Adipocyte (in vitro differentiated cells): ENCODE measurements at regions not wholly inside any gene's neighbourhood (a gene's known extent, or its start where the extent isn't known, plus 50 kb on each side); places are given as distances from the start of the nearest gene placed in this dataset.

Source experiments
- DNase-seq: peaks from one replicate; pipeline ENCODE4 v3.0.0-alpha.2; 2015; ENCODE audit warnings: low read depth
- H3K27me3 ChIP-seq: replicated peaks from 2 replicates; pipeline ENCODE4 v1.7.0; 2013; ENCODE audit warnings: mild to moderate bottlenecking, low read length, moderate library complexity; ENCODE audit not compliant: control insufficient read depth, insufficient read depth
- H3K36me3 ChIP-seq: 2 replicates; pipeline ENCODE4 v1.7.0; 2013; ENCODE audit warnings: low read length, mild to moderate bottlenecking, moderate library complexity; ENCODE audit not compliant: control insufficient read depth, insufficient read depth, severe bottlenecking
- H3K4me1 ChIP-seq: 2 replicates; pipeline ENCODE4 v1.7.0; 2013; ENCODE audit warnings: mild to moderate bottlenecking, low read length, moderate library complexity; ENCODE audit not compliant: control insufficient read depth, insufficient read depth
- H3K4me3 ChIP-seq: 2 replicates; pipeline ENCODE4 v1.7.0; 2013; ENCODE audit warnings: mild to moderate bottlenecking, low read length, moderate library complexity
- H3K9ac ChIP-seq: 2 replicates; pipeline ENCODE4 v1.7.0; 2013; ENCODE audit warnings: mild to moderate bottlenecking, low read length, moderate library complexity
- H3K9me3 ChIP-seq: 2 replicates; pipeline ENCODE4 v1.7.0; 2013; ENCODE audit warnings: mild to moderate bottlenecking, low read length, moderate library complexity; ENCODE audit not compliant: control insufficient read depth

DNA sequence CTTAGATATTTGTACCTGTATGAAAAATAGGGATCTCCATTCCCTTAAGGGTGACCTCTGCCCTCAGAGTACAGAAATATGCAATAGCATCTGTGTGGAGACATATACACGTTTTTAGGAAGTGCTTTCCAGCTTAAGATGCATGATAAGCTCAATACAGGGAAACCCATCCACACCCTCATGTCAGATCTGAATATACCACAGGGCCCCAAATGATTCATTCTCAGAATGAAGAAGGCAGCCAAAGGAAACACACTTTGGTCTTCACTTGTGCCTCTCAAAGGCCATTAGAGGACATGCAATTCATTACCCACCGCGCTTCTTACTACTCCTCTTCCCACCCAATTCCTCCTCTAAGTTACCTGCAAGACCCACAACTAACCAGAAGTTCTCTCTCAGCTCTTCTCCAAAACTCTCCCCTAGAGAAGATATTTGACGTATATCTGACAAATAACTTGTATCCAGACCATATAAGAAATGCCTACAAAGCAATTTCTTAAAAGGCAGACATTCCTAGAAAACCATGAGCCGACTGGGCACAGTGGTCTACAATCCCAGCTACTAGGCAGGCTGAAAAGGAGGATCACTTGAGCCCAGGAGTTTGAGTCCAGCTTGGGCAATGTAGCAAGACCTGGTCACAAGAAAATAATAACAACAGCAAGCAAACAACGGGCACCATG, 103.0 kb downstream of the OAT start:
- H3K4me3 ChIP-seq = no peak overlapping the region
- H3K36me3 ChIP-seq = no peaks in the 10 kb centered on the region
- peak; percentile 54 for DNase-seq
- H3K9ac ChIP-seq = no peak overlapping the region
- peaks cover 9% of the 10 kb centered on the region for H3K4me1 ChIP-seq
- peaks cover 3% of the 10 kb centered on the region for H3K27me3 ChIP-seq
- H3K9me3 ChIP-seq = no peaks in the 10 kb centered on the region

DNA sequence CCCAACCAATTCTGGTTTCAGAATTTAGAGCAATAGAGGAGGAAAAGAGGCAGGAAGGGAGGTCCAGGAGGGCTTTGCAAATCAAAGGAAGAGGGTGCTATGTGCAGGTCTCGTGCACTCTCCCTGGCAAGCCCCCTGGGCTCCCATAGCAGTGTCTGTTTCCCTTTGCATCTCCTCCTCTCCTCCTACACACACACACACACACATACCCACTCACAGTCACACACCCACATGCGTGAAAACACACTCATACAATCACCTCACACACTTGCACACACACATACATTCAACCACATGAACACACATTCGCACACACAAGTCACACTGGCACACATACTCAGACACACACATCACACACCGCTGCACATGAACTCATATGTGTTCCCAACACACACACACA, 105.3 kb downstream of the OAT start:
- no peaks in the 10 kb centered on the region for H3K9me3 ChIP-seq
- H3K9ac ChIP-seq = no peak overlapping the region
- H3K4me3 ChIP-seq = no peak overlapping the region
- peaks cover 9% of the 10 kb centered on the region for H3K4me1 ChIP-seq
- H3K27me3 ChIP-seq = peaks cover 3% of the 10 kb centered on the region
- DNase-seq = no peak
- no peaks in the 10 kb centered on the region for H3K36me3 ChIP-seq

DNA sequence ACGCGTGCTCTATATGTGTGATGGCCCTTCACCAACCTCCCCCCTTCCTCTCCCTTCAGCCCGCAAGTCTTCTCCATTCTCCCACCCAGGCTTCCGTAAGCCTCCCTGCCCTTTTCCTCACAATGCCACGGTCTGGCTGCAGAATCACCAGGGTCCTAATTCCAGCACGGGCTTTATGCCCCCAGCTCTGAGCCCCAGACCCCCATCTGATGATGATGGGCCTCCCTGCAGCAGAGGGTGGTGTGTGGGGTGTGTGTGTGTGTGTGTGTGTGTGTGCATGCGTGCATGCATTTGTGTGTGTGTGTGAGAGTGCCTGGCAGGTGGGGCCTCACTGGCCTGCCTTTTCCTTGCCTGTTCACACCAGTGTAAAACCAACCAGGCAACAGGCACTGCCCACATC, 109.9 kb downstream of the OAT start:
- H3K9ac ChIP-seq = no peak overlapping the region
- H3K27me3 ChIP-seq = peaks cover 3% of the 10 kb centered on the region
- no peak for DNase-seq
- H3K36me3 ChIP-seq = no peaks in the 10 kb centered on the region
- no peaks in the 10 kb centered on the region for H3K9me3 ChIP-seq
- no peak overlapping the region for H3K4me3 ChIP-seq
- H3K4me1 ChIP-seq = no peaks in the 10 kb centered on the region

DNA sequence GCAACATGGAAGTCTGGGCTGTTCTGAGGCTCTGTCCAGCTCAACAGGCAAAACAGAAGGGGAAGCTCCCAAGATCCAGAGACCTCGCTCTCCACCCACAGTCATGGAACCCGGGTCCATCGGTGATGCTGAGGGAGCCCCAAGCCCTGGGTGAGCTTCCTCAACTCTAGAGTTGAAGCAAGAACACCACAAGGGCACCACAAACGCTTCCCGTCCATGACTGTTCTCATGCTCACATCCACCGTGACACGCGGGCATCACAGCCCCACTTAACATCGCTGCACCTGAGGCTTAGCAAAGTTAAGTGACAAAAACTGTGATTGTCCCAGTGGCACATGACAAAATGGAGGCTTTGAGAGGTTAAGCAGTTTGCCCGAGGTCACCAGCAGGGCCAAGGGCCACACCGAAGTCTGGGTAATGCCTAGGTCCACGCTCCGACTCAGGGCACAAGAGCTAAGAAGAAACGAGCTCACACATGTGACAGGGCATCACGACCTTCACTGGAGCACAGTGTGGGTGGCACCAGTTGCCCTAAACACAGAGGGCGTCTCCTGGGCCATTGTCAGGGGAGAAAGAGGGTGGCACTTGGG, 110.6 kb downstream of the OAT start:
- DNase-seq = no peak
- no peaks in the 10 kb centered on the region for H3K9me3 ChIP-seq
- no peak overlapping the region for H3K4me3 ChIP-seq
- H3K4me1 ChIP-seq = no peaks in the 10 kb centered on the region
- H3K27me3 ChIP-seq = peaks cover 3% of the 10 kb centered on the region
- H3K9ac ChIP-seq = no peak overlapping the region
- H3K36me3 ChIP-seq = no peaks in the 10 kb centered on the region

DNA sequence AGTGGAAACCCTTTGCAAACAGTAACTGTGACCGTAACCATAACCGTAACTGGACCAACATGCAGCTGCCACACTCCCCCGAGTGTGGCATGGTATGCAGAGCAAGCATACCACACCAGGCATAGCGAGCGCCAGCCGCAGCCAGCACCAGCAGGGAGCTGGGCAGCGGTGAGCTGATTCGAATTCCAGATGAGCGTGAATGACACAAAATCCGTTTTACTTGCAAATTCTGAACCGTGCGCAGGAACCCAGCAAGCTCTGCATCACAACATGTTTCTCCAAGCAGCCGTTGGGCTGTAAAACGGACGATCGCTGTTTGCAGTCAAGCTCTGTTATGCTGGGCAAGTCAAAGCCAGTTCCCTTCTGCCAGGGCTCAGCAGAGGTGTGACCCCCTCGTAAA, 111.1 kb downstream of the OAT start:
- H3K4me1 ChIP-seq = no peaks in the 10 kb centered on the region
- no peaks in the 10 kb centered on the region for H3K27me3 ChIP-seq
- H3K9ac ChIP-seq = no peak overlapping the region
- H3K4me3 ChIP-seq = no peak overlapping the region
- no peaks in the 10 kb centered on the region for H3K9me3 ChIP-seq
- no peaks in the 10 kb centered on the region for H3K36me3 ChIP-seq
- DNase-seq = no peak

DNA sequence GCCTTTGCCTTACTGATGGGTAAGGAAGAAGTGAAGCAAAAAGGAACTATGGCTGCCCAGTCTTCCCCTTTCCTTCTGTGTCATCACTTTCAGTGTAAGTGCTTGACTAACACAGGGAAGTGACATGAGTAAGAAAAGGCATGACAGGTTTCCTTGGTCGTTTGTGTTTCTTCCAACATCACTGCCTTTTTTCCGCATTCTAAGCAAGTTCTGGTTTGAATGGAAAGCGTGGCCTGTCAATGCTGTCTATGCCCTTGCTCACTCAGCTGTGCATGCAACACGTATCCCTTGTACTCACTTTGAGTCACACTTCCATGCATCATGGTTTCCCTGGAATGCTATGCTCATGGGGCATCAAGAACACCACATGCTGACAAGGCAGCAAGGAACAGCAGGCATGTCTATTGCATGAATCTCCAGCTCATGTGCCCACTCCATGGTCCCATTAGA, 111.8 kb downstream of the OAT start:
- Histone ChIP-seq H3K4me1 (no peaks in the 10 kb centered on the region), H3K9me3 (no peaks in the 10 kb centered on the region), H3K4me3 (no peak overlapping the region), H3K36me3 (no peaks in the 10 kb centered on the region), H3K27me3 (no peaks in the 10 kb centered on the region), H3K9ac (no peak overlapping the region)
- DNase-seq = no peak

DNA sequence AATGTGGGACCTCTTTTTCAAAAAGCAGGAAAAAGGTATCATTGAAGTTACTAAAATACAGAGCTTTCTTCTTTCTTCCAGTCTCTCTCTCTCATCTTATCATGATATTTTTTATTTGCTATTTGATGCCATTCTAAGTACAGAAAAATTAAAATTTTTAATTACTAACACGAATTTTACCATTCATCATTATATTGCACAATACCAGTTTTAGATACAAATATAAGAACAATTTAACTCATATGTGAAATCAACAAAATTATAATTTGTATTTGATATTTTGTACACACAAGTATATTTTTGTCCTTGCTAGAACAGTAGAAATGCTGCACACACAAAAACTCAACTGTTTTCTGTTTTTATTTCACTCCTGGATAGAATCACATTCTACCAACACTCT, 112.2 kb downstream of the OAT start:
- Histone ChIP-seq H3K9ac (no peak overlapping the region), H3K9me3 (no peaks in the 10 kb centered on the region)

DNA sequence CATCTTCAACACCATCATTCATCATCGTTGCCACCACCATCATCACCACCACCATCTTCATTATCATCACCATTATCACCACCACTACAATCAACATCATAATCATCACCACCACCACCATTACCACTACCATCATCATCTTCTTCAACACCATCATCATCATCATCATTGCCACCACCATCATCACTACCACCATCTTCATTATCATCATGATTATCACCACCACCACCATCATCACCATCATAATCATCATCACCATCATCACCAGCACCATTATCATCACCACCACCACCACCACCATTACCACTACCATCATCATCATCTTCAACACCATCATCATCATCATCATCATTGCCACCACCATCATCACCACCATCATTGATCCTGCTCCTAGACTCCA, 112.7 kb downstream of the OAT start:
- Histone ChIP-seq H3K9me3 (peaks cover 2% of the 10 kb centered on the region), H3K27me3 (no peaks in the 10 kb centered on the region), H3K4me1 (no peaks in the 10 kb centered on the region), H3K4me3 (no peak overlapping the region), H3K9ac (no peak overlapping the region), H3K36me3 (no peaks in the 10 kb centered on the region)
- DNase-seq = no peak

More for the DNA sequence above, 112.2 kb downstream of the OAT start:
- no peaks in the 10 kb centered on the region for H3K4me1 ChIP-seq
- H3K27me3 ChIP-seq = no peaks in the 10 kb centered on the region
- no peaks in the 10 kb centered on the region for H3K36me3 ChIP-seq
- H3K4me3 ChIP-seq = no peak overlapping the region
- no peak for DNase-seq

DNA sequence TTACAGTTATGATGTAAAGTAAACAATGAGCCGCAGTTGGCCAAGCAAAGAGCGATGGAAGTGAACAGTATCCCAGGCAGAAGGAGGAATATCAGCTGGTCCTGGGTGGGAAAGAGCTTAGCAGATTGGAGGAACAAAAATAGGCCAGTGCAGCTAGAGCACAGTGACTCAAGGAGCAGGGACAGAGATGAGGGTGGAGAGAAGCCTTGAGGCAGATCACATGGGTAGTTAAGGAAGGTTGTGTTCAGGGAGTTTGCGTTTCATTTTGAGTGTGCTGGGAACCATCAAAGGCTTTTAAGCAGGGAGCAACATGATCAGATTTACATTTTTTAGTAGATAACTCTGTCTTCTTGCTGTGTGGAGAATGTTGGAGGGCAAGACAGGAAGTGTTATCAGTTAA, 113.6 kb downstream of the OAT start:
- no peaks in the 10 kb centered on the region for H3K4me1 ChIP-seq
- no peak overlapping the region for H3K4me3 ChIP-seq
- peaks cover 4% of the 10 kb centered on the region for H3K27me3 ChIP-seq
- peaks cover 11% of the 10 kb centered on the region for H3K9me3 ChIP-seq
- no peak overlapping the region for H3K9ac ChIP-seq
- no peaks in the 10 kb centered on the region for H3K36me3 ChIP-seq
- no peak for DNase-seq

DNA sequence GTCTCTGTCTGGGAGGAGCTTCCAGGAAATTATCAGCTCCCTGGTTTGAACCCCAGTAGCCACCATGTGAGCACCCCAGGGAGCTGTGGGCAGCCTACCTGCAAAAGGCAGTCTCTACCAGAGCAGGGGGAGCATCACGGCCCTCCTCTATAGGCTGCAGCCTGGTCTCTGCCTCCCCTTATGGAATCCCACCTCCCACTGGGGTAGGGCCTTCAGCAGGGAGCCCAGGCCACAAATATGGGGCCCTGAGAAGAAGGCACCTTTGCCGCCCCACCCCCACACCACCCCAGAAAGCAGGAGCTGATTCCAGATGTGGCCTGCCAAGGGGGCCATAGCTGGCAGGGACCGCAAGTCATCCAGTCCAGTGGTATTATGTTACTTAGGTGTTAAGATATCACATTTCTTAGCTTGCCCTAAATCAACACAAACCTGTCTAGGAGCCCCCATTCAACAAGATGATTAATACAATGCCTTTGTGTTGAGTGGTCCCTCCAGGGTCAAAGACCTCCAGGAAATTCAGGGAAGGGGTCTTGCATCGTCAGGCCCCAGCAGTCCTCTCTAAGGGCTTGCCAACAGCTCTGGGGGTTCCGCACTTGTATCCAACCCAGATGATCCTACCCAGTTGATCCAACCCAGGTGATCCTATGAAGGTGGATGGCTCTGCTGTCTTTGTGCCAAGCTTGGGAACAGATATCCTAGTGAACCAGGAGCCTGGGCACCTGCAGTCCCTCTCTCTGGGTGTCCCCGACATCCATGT, 114.9 kb downstream of the OAT start:
- Histone ChIP-seq H3K27me3 (peaks cover 5% of the 10 kb centered on the region), H3K9ac (no peak overlapping the region), H3K9me3 (peaks cover 14% of the 10 kb centered on the region), H3K4me1 (no peaks in the 10 kb centered on the region), H3K36me3 (no peaks in the 10 kb centered on the region), H3K4me3 (no peak overlapping the region)
- DNase-seq = no peak

DNA sequence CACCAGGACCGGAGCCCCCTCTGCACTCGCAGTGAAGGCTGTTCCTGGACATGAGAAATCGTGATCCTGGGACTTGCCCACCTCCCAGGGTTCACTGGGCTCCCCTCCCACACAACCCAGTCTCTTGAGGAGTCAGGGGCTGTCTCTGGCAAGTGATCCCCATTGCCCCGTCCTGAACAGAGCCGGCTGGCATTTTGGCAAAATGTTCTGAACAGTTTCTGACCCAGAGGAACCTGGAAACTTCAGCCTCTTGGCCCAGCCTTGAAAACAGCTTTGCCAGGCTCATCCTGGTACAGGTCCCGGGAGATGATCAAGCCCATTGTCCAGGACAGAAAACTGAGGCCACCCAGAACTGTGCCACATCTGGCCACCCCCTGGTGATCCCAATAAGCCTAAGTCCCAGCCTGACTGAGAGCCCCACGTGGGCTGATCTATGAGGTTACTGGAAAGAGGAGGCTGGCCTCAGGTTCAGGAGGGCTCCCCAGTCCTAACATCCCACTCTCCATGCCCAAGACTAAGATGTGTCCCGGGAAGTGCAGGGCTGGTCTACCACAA, 115.7 kb downstream of the OAT start:
- peaks cover 5% of the 10 kb centered on the region for H3K27me3 ChIP-seq
- H3K36me3 ChIP-seq = no peaks in the 10 kb centered on the region
- no peak for DNase-seq
- H3K4me1 ChIP-seq = no peaks in the 10 kb centered on the region
- H3K9me3 ChIP-seq = peaks cover 14% of the 10 kb centered on the region
- no peak overlapping the region for H3K4me3 ChIP-seq
- no peak overlapping the region for H3K9ac ChIP-seq
